ENCODE measurements at regions not wholly inside any gene's neighbourhood (a gene's known extent, or its start where the extent isn't known, plus 50 kb on each side); places are given as distances from the start of the nearest gene placed in this dataset.

GRCh38 chr1:208841436-208841835 is 597.3 kb upstream of the PLXNA2 start:
- H3K36me3 ChIP-seq (ENCODE audit: control insufficient read depth, insufficient read depth, low read length), result no peaks in the 10 kb centered on the region
- no peaks in the 10 kb centered on the region for H3K9me3 Mint-ChIP-seq
- 93 to 95% methylated on average over 9 to 10 of the region's 10 CpGs for WGBS, 2 experiments (ENCODE audit: insufficient coverage in 1 of 2, insufficient read length in 1 of 2)
- H3K27me3 Mint-ChIP-seq (ENCODE audit: insufficient read depth), result no peaks in the 10 kb centered on the region
- no peak overlapping the region for H3K4me3 Mint-ChIP-seq
- H3K9ac ChIP-seq (ENCODE audit: extremely low read depth, low read length, poor library complexity, severe bottlenecking), result no peak overlapping the region
- no peaks in the 10 kb centered on the region for H3K9me3 ChIP-seq (ENCODE audit: control insufficient read depth, low read length)
- H3K36me3 Mint-ChIP-seq (ENCODE audit: low read depth), result no peaks in the 10 kb centered on the region
- H3K4me3 ChIP-seq (ENCODE audit: low read length), result no peak overlapping the region
- H3K4me1 ChIP-seq (ENCODE audit: control insufficient read depth, insufficient read depth, low read length), result no peaks in the 10 kb centered on the region
- no peaks in the 10 kb centered on the region for H3K27me3 ChIP-seq (ENCODE audit: control insufficient read depth, insufficient read depth, low read length, poor library complexity, severe bottlenecking)
- no peaks in the 10 kb centered on the region for H3K4me1 Mint-ChIP-seq
- H3K27ac ChIP-seq (ENCODE audit: low read depth, low read length), result no peak overlapping the region
- H3K27ac Mint-ChIP-seq, result no peak overlapping the region
- no peak for TF ChIP-seq CTCF (conservative IDR thresholded peaks at IDR 0.05)
- DNase-seq, result no peak

GRCh38 chr1:208842451-208842850 is 598.3 kb upstream of the PLXNA2 start:
- no peaks in the 10 kb centered on the region for H3K4me1 Mint-ChIP-seq
- no peaks in the 10 kb centered on the region for H3K27me3 Mint-ChIP-seq (ENCODE audit: insufficient read depth)
- H3K4me3 Mint-ChIP-seq, result no peak overlapping the region
- no peak for TF ChIP-seq CTCF (conservative IDR thresholded peaks at IDR 0.05)
- no peaks in the 10 kb centered on the region for H3K9me3 ChIP-seq (ENCODE audit: control insufficient read depth, low read length)
- no peak overlapping the region for H3K27ac ChIP-seq (ENCODE audit: low read depth, low read length)
- no peaks in the 10 kb centered on the region for H3K4me1 ChIP-seq (ENCODE audit: control insufficient read depth, insufficient read depth, low read length)
- no peaks in the 10 kb centered on the region for H3K27me3 ChIP-seq (ENCODE audit: control insufficient read depth, insufficient read depth, low read length, poor library complexity, severe bottlenecking)
- no peak overlapping the region for H3K4me3 ChIP-seq (ENCODE audit: low read length)
- WGBS, 2 experiments (ENCODE audit: insufficient coverage in 1 of 2, insufficient read length in 1 of 2), result 86 to 95% methylated on average over 2 to 3 of the region's 3 CpGs
- H3K9me3 Mint-ChIP-seq, result no peaks in the 10 kb centered on the region
- H3K9ac ChIP-seq (ENCODE audit: extremely low read depth, low read length, poor library complexity, severe bottlenecking), result no peak overlapping the region
- H3K36me3 ChIP-seq (ENCODE audit: control insufficient read depth, insufficient read depth, low read length), result no peaks in the 10 kb centered on the region
- no peak for DNase-seq
- no peak overlapping the region for H3K27ac Mint-ChIP-seq
- no peaks in the 10 kb centered on the region for H3K36me3 Mint-ChIP-seq (ENCODE audit: low read depth)

GRCh38 chr1:208844158-208844557 is 600.0 kb upstream of the PLXNA2 start:
- H3K36me3 Mint-ChIP-seq (ENCODE audit: low read depth), result no peaks in the 10 kb centered on the region
- DNase-seq, result no peak
- no peaks in the 10 kb centered on the region for H3K27me3 Mint-ChIP-seq (ENCODE audit: insufficient read depth)
- no peaks in the 10 kb centered on the region for H3K9me3 Mint-ChIP-seq
- Histone ChIP-seq H3K4me1 (ENCODE audit: control insufficient read depth, insufficient read depth, low read length) (no peaks in the 10 kb centered on the region), H3K27ac (ENCODE audit: low read depth, low read length) (no peak overlapping the region), H3K4me3 (ENCODE audit: low read length) (no peak overlapping the region), H3K9me3 (ENCODE audit: control insufficient read depth, low read length) (no peaks in the 10 kb centered on the region), H3K27me3 (ENCODE audit: control insufficient read depth, insufficient read depth, low read length, poor library complexity, severe bottlenecking) (no peaks in the 10 kb centered on the region), H3K9ac (ENCODE audit: extremely low read depth, low read length, poor library complexity, severe bottlenecking) (no peak overlapping the region), H3K36me3 (ENCODE audit: control insufficient read depth, insufficient read depth, low read length) (no peaks in the 10 kb centered on the region)
- H3K4me3 Mint-ChIP-seq, result no peak overlapping the region
- no peak for TF ChIP-seq CTCF (conservative IDR thresholded peaks at IDR 0.05)
- 98% methylated on average over 3 of the region's 3 CpGs; no CpG with 5 or more reads in 1 of the 2 experiments for WGBS, 2 experiments (ENCODE audit: insufficient coverage in 1 of 2, insufficient read length in 1 of 2)
- H3K27ac Mint-ChIP-seq, result no peak overlapping the region
- H3K4me1 Mint-ChIP-seq, result no peaks in the 10 kb centered on the region

Data from endodermal cell (in vitro differentiated cells).